ENCODE measurements at regions not wholly inside any gene's neighbourhood (a gene's known extent, or its start where the extent isn't known, plus 50 kb on each side); places are given as distances from the start of the nearest gene placed in this dataset.
"Not testable (repeated sequence)": the region's sequence is repeated elsewhere in the genome, so short reads cannot be mapped to it uniquely, and the experiment has no call there.

- peak; percentile 56 for DNase-seq
Measured at GRCh38 chr12:131464081-131464480, 246.8 kb upstream of the SFSWAP start.

DNA sequence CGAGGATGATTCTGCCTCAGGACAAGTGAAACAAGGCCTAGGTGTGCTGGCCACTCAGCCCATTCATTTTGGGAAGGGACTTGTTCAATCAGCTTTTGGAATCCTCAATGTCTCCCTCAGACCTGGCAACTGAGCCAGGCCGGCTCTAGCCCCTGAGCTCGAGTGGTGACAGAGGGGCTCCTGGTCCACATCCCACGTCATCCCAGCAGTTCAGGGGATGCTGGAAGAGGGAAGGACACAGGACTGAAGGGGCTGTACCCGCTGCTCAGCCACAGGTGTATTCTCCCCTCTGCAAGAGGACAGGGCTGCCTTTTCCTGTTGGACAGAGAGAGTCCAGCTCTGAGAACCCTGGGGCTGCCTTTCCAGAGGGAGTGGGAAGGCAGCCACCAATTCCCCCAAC, 244.6 kb upstream of the SFSWAP start:
- no peak for DNase-seq

DNA sequence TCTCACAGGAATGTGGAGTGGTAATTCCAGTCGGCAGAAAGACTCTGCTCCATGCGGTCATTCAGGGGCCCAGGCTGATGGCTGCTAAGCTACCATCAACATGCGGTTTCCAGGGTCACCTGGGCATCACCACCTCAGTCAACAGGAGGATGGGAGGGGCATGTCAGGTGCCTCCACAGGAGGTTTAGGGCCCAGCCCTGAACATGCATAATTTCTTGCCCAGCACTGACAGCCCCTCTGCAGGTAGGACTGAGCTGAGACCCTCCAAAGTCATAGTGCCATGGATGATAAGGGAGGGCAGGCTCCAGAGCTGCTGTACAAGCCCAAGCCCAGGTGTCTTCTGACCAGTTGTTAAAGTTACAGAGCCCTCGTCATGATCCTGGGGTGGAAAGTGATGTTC, 244.0 kb upstream of the SFSWAP start:
- DNase-seq, result no peak

GRCh38 chr12:131468206-131468605, 242.7 kb upstream of the SFSWAP start:
- DNase-seq, result no peak

DNA sequence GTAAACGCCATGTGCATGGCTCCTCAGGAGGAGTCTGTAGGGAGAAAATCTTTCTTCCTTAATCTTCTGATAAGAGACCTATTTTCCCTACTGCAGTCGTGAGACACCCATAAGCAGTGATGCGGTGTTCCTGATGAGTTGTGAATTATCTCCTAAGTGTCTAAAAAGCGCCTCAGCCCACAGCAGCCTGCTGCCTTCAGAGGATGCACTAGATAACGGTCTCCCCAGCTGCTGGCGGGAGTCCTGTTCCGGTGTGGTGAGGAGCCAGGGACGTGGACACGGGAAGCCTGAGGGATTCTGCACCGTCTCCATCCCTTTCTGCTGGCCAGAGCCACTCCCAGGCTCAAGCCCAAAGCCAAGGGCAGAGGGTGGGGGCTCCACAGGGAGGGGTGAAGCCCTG, 240.9 kb upstream of the SFSWAP start:
- not testable (repeated sequence) for DNase-seq

DNA sequence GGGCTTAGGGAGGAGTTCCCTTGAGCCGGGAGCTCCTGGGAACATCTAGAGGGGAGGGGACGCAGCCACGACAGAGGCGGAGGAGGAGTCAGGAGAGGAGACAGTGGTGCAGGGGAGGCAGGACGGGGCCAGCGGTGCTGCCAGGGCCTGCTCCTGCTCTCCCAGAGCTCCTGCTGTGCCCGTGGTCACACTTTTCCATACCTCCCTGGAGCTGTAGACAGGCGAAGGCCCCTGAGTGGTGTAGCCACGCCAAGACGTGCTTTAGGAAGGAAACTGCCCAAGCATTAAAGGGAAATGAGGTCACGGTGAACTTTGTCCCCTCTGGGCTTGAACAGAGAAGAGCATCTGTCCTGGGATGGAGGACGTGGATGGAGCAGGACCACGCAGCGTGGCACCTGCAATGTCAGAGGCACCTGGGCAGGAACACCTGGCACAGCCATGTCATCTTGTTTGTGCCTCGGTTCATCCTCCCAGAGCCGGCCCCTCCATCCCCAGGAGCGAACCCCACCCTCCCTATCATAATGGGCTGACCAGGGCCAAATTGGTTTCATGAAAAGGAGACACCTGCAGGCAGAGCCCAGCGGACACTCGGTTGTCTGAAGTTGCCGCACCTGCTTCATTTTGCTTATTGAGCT, 239.5 kb upstream of the SFSWAP start:
- DNase-seq, result no peak

DNA sequence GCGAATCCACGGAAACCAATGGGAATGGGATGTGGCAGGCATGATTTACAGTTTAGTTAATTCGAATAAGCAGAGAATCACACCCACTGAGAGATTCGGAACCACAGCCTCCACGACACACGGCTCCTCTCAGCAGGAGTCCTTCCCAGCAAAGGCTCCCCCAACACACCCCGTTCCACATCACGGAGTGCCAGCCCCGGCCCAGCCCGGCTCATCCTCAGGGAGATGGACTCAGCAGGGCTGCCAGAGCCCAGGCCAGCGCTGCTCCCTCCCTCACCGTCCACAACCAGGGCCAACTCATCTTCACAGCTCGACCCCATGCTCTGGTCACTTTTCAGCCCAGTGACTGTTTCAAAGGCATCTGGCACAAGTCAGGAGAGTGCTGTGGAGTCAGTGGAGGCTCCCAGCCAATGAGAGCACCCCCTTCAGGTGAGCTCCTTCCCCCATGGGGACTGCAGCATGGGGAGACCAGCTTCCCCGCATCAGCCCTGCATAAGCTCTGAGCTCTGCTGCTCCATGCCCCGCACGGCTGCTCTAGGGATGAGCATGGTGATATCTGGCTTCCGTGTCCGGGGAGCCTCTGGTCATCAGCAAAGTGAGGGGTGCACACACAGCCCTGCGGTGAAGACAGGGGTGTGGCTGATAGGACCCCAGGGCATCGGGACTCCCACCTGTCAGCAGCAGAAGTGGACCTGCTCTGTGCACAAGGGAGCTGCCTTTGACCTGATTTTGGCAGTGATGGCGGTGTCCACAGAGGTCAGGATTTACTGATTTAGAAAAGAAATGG, 238.8 kb upstream of the SFSWAP start:
- no peak for DNase-seq

DNA sequence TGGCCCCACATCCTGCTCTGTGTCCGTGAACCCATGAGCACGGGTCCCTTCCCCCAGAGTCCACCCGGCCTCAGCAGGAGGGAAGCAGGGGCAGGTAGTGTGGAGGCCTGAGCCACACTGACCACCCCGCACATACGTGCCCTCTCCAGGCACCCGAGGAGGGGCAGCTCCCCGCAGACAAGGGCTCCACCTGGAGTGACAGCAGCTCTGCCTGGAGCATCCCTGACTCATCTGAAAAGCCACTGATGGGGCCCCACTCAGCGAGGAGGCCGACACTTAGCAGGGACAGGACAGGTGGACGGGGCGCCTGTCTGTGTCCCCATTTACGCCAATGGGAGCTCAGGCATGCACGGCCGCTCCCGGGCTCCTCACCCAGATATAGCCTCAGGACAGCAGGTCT, 237.6 kb upstream of the SFSWAP start:
- no peak for DNase-seq

DNA sequence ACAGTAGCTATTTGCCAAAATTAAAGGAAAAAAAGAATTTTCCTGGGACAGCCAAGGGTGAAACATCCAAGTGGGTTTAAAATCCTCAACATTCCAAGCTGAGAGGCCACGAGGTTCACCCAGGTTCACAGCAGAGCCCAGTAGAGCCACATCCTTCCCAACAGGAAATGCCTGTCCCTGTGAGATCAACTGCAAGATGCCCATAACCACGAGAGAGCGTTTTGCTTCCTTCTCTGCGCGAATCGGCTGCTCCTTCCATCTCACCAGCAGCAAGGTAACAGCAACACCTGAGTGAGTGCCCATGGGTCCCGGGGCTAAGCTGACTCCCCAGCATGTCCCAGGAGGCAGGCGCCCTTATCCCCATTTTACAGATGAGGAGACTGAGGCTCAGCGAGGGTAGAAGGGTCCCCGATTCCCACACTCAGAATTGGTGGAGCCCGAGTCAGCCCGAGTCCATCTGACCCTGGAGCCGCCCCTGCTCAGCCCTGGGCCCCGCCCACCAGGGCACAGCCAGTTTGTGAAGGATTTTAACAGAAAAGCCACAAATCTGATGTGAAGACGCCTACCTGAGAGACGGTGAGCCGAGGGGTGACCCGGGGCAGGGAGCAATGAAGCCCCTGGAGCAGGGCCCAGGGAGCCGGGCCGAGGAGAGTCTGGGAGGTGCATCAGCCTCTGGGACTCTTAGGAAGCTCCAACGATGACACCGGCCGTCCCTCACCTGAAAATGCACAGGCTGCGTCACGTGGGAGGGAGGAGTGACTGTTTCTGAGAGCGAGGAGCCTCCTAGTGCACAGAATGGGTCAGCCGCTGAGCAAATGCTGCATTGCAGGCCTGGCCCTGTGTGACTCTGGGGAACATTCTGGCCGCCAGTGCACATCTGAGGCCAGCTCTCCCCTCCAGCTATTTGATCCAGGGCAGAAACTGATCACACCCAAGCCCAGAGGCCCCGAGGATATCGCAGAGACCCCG, 236.9 kb upstream of the SFSWAP start:
- DNase-seq, result no peak

DNA sequence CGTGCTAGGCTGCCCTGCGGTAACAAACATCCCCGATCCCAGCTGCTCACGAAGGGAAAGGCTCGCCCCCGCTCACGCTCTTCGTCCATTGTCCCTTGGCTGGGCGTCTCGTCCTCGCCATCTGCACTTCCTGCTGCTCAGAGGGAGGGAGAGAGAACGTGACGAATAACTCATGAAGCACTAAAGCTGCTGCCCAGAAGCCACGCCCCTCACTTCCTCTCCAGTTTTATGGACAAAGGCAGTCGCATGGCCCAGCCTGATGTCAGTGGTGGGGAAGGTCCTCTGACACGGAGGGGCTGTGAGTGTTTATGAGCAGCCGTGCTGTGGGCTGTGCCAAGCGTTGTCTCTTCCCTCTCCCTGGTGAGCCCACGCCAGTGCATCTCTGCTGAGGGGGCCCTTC, 235.9 kb upstream of the SFSWAP start:
- DNase-seq, result not testable (repeated sequence)

DNA sequence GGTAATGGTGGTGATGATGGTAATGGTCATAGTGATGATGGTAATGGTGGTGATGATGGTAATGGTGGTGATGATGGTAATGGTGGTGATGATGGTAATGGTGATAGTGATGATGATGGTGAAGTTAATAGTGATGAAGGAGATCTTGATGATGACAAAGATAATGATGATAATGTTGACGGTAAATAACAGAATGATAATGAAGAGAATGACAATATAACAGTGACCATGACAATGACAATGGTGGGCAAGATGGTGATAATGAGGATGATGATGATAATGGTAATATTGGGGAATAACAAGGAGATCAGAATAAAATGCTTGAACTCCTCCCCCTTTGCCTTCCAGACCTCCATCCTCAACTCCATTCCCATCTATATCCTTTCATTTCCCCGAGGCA, 233.3 kb upstream of the SFSWAP start:
- no peak for DNase-seq

DNA sequence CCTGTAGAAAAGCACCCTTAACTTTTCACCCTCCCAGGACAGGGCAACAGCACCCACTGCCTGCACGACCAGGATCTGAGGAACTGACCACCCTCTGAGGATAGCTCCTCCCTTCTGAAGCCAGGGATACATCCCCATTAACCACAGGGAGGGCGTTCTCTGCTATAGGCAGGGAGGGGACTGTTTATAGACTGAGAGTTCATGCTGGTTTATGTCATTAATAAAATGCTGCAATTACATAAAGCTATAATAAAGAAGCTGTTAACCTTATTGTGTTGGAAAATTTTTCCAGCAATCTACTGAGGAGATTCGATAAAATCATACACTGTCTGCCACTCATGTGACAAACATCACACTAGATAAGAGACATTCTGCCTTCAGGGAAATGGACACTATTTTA, 232.4 kb upstream of the SFSWAP start:
- DNase-seq, result no peak

GRCh38 chr12:131482199-131482598, 228.7 kb upstream of the SFSWAP start:
- no peak for DNase-seq

GRCh38 chr12:131482686-131483085, 228.2 kb upstream of the SFSWAP start:
- DNase-seq, result no peak

- no peak for DNase-seq
Measured at GRCh38 chr12:131486451-131487230, 224.2 kb upstream of the SFSWAP start.

GRCh38 chr12:131487388-131488124, 223.3 kb upstream of the SFSWAP start:
- no peak for DNase-seq

DNA sequence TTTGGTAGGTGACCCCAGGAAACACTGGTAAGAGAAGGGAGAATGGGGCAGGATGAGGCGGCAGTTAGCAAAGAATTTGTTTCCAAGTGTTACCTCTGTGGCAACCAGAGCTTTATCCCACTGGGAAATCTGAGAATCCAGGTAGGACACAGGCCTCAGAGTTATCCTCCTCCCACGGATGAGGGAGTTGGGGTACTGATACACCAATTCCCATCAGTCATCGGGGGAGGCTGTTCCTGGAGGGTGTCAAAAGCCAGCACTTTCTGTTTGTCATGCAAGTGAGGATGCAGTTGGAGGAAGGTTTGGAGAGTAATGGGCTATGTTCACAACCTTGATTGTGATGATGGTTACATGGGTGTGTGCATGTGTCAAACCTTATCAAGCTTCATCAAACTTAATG, 221.2 kb upstream of the SFSWAP start:
- DNase-seq, result no peak

- DNase-seq, result no peak
Measured at GRCh38 chr12:131491155-131491554, 219.7 kb upstream of the SFSWAP start.

DNA sequence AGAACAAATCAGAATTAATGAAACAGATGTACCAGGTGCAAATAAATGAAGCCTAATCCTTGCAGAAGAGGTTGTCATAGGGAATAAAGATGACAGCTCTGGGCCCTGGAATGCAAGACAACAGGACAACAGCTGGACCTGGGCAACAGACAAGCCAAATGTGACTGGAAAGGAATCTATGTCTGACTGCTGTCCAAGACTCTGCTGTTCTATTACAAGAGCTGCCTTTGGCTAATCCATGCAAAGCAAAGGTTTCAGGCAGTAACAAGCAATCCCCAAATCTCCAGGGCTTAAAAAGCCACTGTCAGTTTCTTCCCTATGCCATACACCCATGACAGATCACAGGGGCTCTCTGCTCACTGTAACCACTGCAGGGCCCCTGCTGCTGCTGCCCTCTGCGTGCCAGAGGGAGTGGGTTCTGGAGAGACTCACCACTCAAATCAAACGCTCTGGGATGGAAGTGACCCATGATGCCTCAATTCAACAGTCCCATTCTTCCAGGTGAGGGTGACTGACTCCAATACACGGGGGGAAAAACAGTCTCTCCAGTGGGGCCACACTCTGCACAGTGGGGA, 218.9 kb upstream of the SFSWAP start:
- DNase-seq, result no peak

- DNase-seq, result no peak
Measured at GRCh38 chr12:131493068-131493826, 217.6 kb upstream of the SFSWAP start.

- DNase-seq, result no peak
Measured at GRCh38 chr12:131494216-131494615, 216.7 kb upstream of the SFSWAP start.
